NT2/D1 (cell line): ENCODE measurements at regions not wholly inside any gene's neighbourhood (a gene's known extent, or its start where the extent isn't known, plus 50 kb on each side); places are given as distances from the start of the nearest gene placed in this dataset.

ENCODE experiments used
- DNase-seq: peaks from one replicate; pipeline ENCODE4 v3.0.0-alpha.2; 2011; ENCODE audit warnings: low read depth, low spot score
- H3K27me3 ChIP-seq: 2 replicates; pipeline ENCODE4 v1.6.0; 2011; ENCODE audit warnings: mild to moderate bottlenecking; ENCODE audit not compliant: insufficient read length, insufficient read depth
- H3K36me3 ChIP-seq: 2 replicates; pipeline ENCODE4 v1.6.1; 2011; ENCODE audit warnings: mild to moderate bottlenecking, low read length, mixed read lengths; ENCODE audit not compliant: insufficient read depth, insufficient read length
- H3K4me1 ChIP-seq: 2 replicates; pipeline ENCODE4 v1.5.1; 2011; ENCODE audit not compliant: insufficient read depth, insufficient read length
- H3K4me3 ChIP-seq: 2 replicates; pipeline ENCODE4 v1.5.1; 2011; ENCODE audit warnings: low read depth; ENCODE audit not compliant: insufficient read length
- H3K9ac ChIP-seq: 2 replicates; pipeline ENCODE4 v1.6.0; 2011; ENCODE audit warnings: low read depth; ENCODE audit not compliant: insufficient read length
- H3K9me3 ChIP-seq: 2 replicates; pipeline ENCODE4 v1.5.1; 2011; ENCODE audit warnings: mild to moderate bottlenecking, low read length; ENCODE audit not compliant: insufficient read depth
- SUZ12 ChIP-seq: IDR thresholded peaks from 2 replicates; pipeline ENCODE4 v1.6.1; 2011; ENCODE audit not compliant: insufficient read length, insufficient read depth; ENCODE audit errors: extremely low read depth
- YY1 ChIP-seq: IDR thresholded peaks from 2 replicates; pipeline ENCODE4 v1.6.1; 2011; ENCODE audit not compliant: insufficient read length, insufficient read depth
- ZNF274 ChIP-seq: IDR thresholded peaks from 2 replicates; pipeline ENCODE4 v1.6.1; 2011; ENCODE audit warnings: mild to moderate bottlenecking, low read depth, low read length

GRCh38 chr17:79476074-79476652, 134.7 kb downstream of the RBFOX3 start:
- no peak for TF ChIP-seq ZNF274
- no peak for TF ChIP-seq SUZ12
- TF ChIP-seq YY1, result no peak
- Histone ChIP-seq H3K27me3 (peaks cover 35% of the 10 kb centered on the region), H3K36me3 (no peaks in the 10 kb centered on the region), H3K4me1 (peaks cover 9% of the 10 kb centered on the region), H3K9me3 (no peaks in the 10 kb centered on the region), H3K4me3 (no peak overlapping the region), H3K9ac (no peak overlapping the region)
- no peak for DNase-seq

GRCh38 chr17:79473876-79474440, 136.9 kb downstream of the RBFOX3 start:
- Histone ChIP-seq H3K9ac (no peak overlapping the region), H3K4me1 (peaks cover 9% of the 10 kb centered on the region), H3K27me3 (peaks cover 40% of the 10 kb centered on the region), H3K9me3 (no peaks in the 10 kb centered on the region), H3K36me3 (no peaks in the 10 kb centered on the region), H3K4me3 (no peak overlapping the region)
- TF ChIP-seq SUZ12, result no peak
- no peak for TF ChIP-seq YY1
- no peak for TF ChIP-seq ZNF274
- DNase-seq, result no peak

GRCh38 chr17:79473111-79473875, 137.6 kb downstream of the RBFOX3 start:
- Histone ChIP-seq H3K4me1 (peaks cover 9% of the 10 kb centered on the region), H3K9me3 (no peaks in the 10 kb centered on the region), H3K36me3 (no peaks in the 10 kb centered on the region), H3K9ac (no peak overlapping the region), H3K27me3 (peaks cover 43% of the 10 kb centered on the region), H3K4me3 (no peak overlapping the region)
- no peak for DNase-seq
- TF ChIP-seq SUZ12 (no peak), YY1 (no peak), ZNF274 (no peak)

GRCh38 chr17:79470754-79471153, 140.1 kb downstream of the RBFOX3 start:
- Histone ChIP-seq H3K9ac (no peak overlapping the region), H3K27me3 (peaks cover 31% of the 10 kb centered on the region), H3K4me1 (peaks cover 12% of the 10 kb centered on the region), H3K4me3 (no peak overlapping the region), H3K36me3 (no peaks in the 10 kb centered on the region), H3K9me3 (no peaks in the 10 kb centered on the region)
- TF ChIP-seq ZNF274 (no peak), SUZ12 (no peak), YY1 (no peak)
- no peak for DNase-seq

- no peaks in the 10 kb centered on the region for H3K9me3 ChIP-seq
- H3K27me3 ChIP-seq, result peaks cover 20% of the 10 kb centered on the region
- no peak for TF ChIP-seq SUZ12
These were observed 141.2 kb downstream of the RBFOX3 start for GRCh38 chr17:79469646-79470045.

GRCh38 chr17:79468183-79468944, 142.5 kb downstream of the RBFOX3 start:
- Histone ChIP-seq H3K4me1 (peaks cover 15% of the 10 kb centered on the region), H3K36me3 (no peaks in the 10 kb centered on the region), H3K4me3 (no peak overlapping the region), H3K9ac (no peak overlapping the region), H3K9me3 (no peaks in the 10 kb centered on the region), H3K27me3 (peaks cover 18% of the 10 kb centered on the region)
- TF ChIP-seq ZNF274 (no peak), SUZ12 (no peak), YY1 (no peak)
- DNase-seq, result no peak

More at GRCh38 chr17:79469646-79470045, 141.2 kb downstream of the RBFOX3 start:
- H3K4me1 ChIP-seq, result peaks cover 16% of the 10 kb centered on the region
- H3K36me3 ChIP-seq, result no peaks in the 10 kb centered on the region
- H3K9ac ChIP-seq, result no peak overlapping the region
- no peak for DNase-seq
- H3K4me3 ChIP-seq, result no peak overlapping the region
